Astrocyte of the cerebellum (primary cell): ENCODE measurements at regions not wholly inside any gene's neighbourhood (a gene's known extent, or its start where the extent isn't known, plus 50 kb on each side); places are given as distances from the start of the nearest gene placed in this dataset.

Experiments used
- DNase-seq: peaks from one replicate; pipeline ENCODE4 v3.0.0-alpha.2; 2011; ENCODE audit warnings: low read depth
- H3K4me3 ChIP-seq: 2 replicates; pipeline ENCODE4 v1.5.1; 2011; ENCODE audit warnings: mild to moderate bottlenecking, low read depth, low read length, moderate library complexity
- CTCF ChIP-seq: IDR thresholded peaks from 2 replicates; pipeline ENCODE4 v1.5.1; 2012; ENCODE audit warnings: low read length, low read depth, moderate library complexity, mild to moderate bottlenecking; ENCODE audit errors: missing control alignments
- in situ Hi-C: cut with HindIII; loops from 2 replicates; pipeline ENCODE4 v1.10.0; 2017; ENCODE audit warnings: low sequenced_read_pairs

- H3K4me3 ChIP-seq = no peak overlapping the region
- no peak for TF ChIP-seq CTCF
- in situ Hi-C loops = no loop called here
Observed at GRCh38 chr4:138766332-138766731, 249.2 kb upstream of the NOCT start.

GRCh38 chr4:138765442-138765841, 250.1 kb upstream of the NOCT start:
- no peak for TF ChIP-seq CTCF
- no peak overlapping the region for H3K4me3 ChIP-seq
- DNase-seq = no peak
- in situ Hi-C loops = no loop called here

More at GRCh38 chr4:138766332-138766731, 249.2 kb upstream of the NOCT start:
- no peak for DNase-seq

DNA sequence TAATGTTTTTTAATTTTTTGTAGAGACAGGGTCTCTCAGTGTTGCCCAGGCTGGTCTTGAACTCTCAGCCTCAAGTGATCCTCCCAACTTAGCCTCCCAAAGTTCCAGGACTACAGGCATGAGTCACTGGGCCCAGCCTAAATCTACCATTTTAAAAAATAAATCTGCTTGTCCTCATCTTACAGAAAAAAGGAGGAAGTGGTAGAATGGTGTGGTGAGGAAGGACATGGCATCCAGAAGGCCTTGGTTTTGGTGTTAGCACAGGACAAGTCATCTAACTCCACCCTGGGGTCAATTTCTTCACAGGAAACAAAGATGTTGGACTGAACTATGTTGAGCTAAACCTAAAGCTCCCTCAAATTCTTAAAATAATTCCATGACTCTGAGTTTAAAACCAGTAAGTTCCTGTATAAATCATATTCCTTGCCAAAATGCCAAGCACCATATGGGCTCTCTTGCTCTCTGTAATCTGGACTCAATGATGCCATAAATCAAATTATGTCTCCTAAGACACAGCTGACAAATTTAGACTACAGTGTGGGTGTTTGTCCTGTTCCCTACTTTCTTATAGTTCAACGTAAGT, 253.9 kb upstream of the NOCT start:
- no peak for DNase-seq
- TF ChIP-seq CTCF = no peak
- in situ Hi-C loops = no loop called here
- no peak overlapping the region for H3K4me3 ChIP-seq

DNA sequence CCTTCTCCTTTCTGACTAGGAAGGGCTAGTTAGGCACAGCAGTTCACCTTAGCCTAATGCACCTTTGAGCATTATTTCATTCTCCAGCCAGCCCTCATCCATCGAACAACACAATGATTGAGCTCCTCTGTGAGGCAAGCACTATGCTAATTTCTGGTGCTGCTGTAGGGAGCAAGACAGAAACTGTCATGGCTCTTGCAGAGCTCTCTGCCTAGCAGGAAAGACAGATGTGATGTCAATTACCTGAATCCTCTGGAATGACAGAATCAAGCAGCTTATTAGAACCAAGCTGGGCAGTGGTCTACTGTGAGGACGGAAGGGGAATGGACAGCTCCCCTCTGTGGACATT, 256.1 kb upstream of the NOCT start:
- TF ChIP-seq CTCF = no peak
- no peak overlapping the region for H3K4me3 ChIP-seq
- DNase-seq = no peak
- in situ Hi-C loops = no loop called here

DNA sequence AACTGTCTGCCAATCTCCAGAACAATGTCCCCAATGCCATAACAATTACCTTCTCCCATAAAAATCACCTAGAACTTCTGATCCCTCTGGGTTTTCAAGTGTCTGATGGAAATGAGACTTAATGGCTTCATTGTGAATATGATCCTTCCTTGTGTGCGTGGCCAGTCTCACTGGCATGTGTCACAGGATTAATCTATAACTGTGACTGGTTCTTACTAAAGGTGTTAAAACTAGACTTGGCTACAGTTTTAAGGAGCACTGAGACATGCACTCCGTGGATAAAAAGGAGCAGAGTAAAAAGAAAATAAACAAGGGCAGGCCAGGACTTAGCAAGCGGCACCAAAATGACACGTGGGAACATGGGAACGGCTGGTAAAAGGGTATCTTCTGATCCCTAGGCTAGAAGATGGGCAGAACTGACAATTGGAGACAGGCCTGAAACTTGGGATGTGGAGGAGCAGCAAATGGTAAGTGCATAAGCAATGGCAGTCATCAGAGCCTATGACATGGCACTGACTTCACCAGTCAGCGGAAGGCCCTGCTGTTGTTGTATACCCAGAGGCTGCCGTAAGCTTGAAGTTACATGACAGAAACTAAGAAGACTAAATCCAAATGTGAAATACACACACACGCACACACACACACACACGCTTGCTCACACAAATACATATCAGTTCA, 256.6 kb upstream of the NOCT start:
- no peak for TF ChIP-seq CTCF
- no peak for DNase-seq
- in situ Hi-C loops = no loop called here
- H3K4me3 ChIP-seq = no peak overlapping the region

DNA sequence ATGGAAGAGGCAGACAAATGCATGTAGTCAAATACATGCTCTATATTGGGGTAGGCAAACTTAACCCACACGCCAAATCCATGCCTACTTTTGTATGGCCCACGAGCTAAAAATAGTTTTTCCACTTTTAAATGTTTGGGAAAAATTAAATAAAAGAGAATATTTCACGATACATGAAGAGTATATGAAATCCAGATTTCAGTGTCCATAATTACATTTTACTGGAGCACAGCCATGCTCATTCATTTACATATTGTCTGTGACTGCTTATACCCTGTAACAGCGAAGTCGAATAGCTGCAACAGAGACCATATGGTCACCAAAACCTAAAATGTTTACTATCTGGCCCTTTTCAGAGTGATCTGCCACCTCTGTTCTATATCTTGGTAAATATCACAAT, 257.4 kb upstream of the NOCT start:
- in situ Hi-C loops = no loop called here
- TF ChIP-seq CTCF = no peak
- DNase-seq = no peak
- H3K4me3 ChIP-seq = no peak overlapping the region
